Stomach (tissue), 8 donors: ENCODE measurements at regions not wholly inside any gene's neighbourhood (a gene's known extent, or its start where the extent isn't known, plus 50 kb on each side); places are given as distances from the start of the nearest gene placed in this dataset.
A peak's percentile ranks its signal among the peaks of the same experiment; 100 is the strongest.

Source experiments
- DNase-seq, 2 donors: peaks; one replicate each; pipeline versions ENCODE4 v3.0.0 to v3.0.0-alpha.2; 2013 to 2019
- H3K27ac ChIP-seq, 5 donors: fragments of 200-600 bp in 4 of 5; sonication (generic) in 4 of 5; one replicate each; pipeline ENCODE4 v1.5.1; 2013 to 2019; ENCODE audit warnings: mild to moderate bottlenecking in 1 of 5, moderate library complexity in 1 of 5
- H3K27me3 ChIP-seq, 3 donors: fragments of 200-600 bp; sonication (generic); one replicate each; pipeline ENCODE4 v1.5.1; 2017 to 2019; ENCODE audit warnings: mixed run types in 1 of 3
- H3K36me3 ChIP-seq, 4 donors: fragments of 200-600 bp; sonication (generic); 1 replicate in 3 of 4; 2 replicates in 1 of 4; pipeline ENCODE4 v1.5.1; 2016 to 2019
- H3K4me1 ChIP-seq, 4 donors: fragments of 200-600 bp; sonication (generic); one replicate each; pipeline ENCODE4 v1.5.1; 2016 to 2019
- H3K4me3 ChIP-seq, 4 donors: fragments of 200-600 bp; sonication (generic) in 3 of 4; one replicate each; pipeline ENCODE4 v1.5.1; 2016 to 2019; ENCODE audit warnings: mild to moderate bottlenecking in 1 of 4
- H3K9me3 ChIP-seq, 4 donors: fragments of 200-600 bp; sonication (generic); one replicate each; pipeline ENCODE4 v1.5.1; 2016 to 2019
- EP300 ChIP-seq: sonication (generic); formaldehyde crosslinking; IDR thresholded peaks from one replicate; pipeline ENCODE4 v1.6.1; 2017; ENCODE audit warnings: antibody characterized with exemption
- POLR2A ChIP-seq, 4 donors: fragments of 450-650 bp; IDR thresholded peaks; one replicate each; pipeline ENCODE4 v1.6.1; 2016; ENCODE audit warnings: antibody characterized with exemption in 4 of 4, control low read depth in 2 of 4, mild to moderate bottlenecking in 1 of 4, moderate library complexity in 1 of 4
- POLR2AphosphoS5 ChIP-seq, 3 donors: sonication (generic); formaldehyde crosslinking; IDR thresholded peaks; one replicate each; pipeline ENCODE4 v1.6.1; 2016; ENCODE audit warnings: antibody characterized with exemption in 3 of 3
- WGBS, 5 donors: extraction: QIAGEN DNeasy Blood & Tissue Kit in 3 of 5; methylation state at CpG; one replicate each; pipeline versions ENCODE4 v1.1.5 to v1.1.7; 2013 to 2018; 5-methylcytosine and 5-hydroxymethylcytosine counted together
- intact Hi-C: fragments of 100-400 bp; cut with DNase I; formaldehyde crosslinking; loops from one replicate; pipeline ENCODE4 v1.15.1; 2023; ENCODE audit warnings: low total_unique reads
- TF ChIP-seq, protein P1 (sequence below), 7 experiments: fragments of 450-650 bp in 4 of 7; fragments of 200-600 bp in 3 of 7; sonication (generic) in 3 of 7; IDR thresholded peaks; one replicate each; pipeline ENCODE4 v1.5.1; 2016 to 2019; ENCODE audit warnings: antibody characterized with exemption in 7 of 7, control low read depth in 2 of 7, mild to moderate bottlenecking in 1 of 7
- donor health status: healthy with polysubstance abuse.
- donor health status: Bipolar disorder and iron deficiency.
- donor health status: healthy.

DNA sequence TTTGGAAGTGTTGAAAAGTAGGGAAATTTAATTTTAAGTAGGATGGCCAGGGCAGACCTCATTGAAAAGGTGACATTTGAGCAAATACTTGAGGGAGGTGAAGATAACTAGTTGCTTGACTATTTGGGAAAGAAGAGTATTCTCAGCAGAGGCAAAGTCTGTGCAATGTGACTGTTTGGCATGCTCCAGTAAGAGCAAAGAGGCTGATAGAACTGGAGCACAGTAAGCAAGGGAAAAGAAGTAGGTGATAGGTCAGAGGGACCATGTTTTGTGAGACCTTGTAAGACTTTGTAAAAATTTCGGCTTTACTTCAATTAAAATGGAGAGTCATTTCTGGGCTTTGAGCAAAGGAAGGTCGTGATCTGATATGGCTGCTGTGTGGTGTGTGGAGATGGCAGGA, 335.8 kb downstream of the ZIC1 start:
- no peak overlapping the region for H3K27ac ChIP-seq
- 20 to 64% (median 53%) methylated on average over 2 of the region's 2 CpGs for WGBS, 5 donors
- peaks cover 0 to 7% (median 3%) of the 10 kb centered on the region in 4 donors for H3K9me3 ChIP-seq
- DNase-seq, result no peak
- H3K4me1 ChIP-seq, result no peaks in the 10 kb centered on the region
- no peaks in the 10 kb centered on the region for H3K27me3 ChIP-seq
- no peak overlapping the region for H3K4me3 ChIP-seq
- TF ChIP-seq POLR2AphosphoS5 (IDR thresholded peaks at IDR 0.05), result no peak
- no peak for TF ChIP-seq EP300
- TF ChIP-seq, protein P1, sequence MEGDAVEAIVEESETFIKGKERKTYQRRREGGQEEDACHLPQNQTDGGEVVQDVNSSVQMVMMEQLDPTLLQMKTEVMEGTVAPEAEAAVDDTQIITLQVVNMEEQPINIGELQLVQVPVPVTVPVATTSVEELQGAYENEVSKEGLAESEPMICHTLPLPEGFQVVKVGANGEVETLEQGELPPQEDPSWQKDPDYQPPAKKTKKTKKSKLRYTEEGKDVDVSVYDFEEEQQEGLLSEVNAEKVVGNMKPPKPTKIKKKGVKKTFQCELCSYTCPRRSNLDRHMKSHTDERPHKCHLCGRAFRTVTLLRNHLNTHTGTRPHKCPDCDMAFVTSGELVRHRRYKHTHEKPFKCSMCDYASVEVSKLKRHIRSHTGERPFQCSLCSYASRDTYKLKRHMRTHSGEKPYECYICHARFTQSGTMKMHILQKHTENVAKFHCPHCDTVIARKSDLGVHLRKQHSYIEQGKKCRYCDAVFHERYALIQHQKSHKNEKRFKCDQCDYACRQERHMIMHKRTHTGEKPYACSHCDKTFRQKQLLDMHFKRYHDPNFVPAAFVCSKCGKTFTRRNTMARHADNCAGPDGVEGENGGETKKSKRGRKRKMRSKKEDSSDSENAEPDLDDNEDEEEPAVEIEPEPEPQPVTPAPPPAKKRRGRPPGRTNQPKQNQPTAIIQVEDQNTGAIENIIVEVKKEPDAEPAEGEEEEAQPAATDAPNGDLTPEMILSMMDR (IDR thresholded peaks at IDR 0.05), result no peak
- no peak for TF ChIP-seq POLR2A (IDR thresholded peaks at IDR 0.05)
- intact Hi-C loops, result no loop called here
- no peaks in the 10 kb centered on the region for H3K36me3 ChIP-seq

DNA sequence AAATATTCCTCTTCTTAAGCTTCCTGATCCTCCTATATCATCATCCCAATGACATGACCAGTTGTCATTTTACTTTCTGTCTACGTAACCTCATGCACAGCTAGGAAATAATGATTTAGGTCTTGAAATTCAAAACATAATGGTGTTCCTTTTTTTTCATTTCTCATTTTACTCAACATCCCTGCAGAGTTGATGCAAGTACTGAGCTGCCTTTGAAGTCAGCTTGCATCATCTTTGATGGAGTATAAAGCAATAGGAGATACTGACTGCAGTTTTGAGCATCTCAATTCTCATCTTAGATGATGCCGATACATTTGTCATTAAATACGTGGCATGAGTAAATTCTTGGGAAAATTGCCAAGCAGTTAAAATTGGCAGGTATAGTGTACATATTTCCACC, 346.1 kb downstream of the ZIC1 start:
- no peaks in the 10 kb centered on the region for H3K4me1 ChIP-seq
- intact Hi-C loops, result no loop called here

DNA sequence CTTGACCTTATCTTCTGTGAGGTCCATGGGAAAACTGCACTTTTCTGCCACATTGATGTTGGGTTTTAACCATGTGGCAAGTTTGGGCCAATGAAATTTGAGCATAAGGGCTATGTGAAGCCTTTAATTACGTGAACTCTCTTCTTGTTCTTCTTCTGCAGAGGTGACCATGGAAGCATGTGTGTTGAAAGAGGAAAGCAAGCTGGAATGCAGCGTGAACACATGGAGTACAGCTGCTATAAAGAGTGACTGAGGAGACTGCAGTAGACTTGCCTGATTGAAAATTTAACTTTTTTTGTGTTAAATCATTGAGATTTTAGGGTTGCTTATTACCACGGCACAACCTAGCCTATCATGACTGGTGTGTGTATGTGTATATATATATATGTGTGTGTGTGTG, 347.3 kb downstream of the ZIC1 start:
- intact Hi-C loops, result no loop called here
- no peak overlapping the region for H3K4me3 ChIP-seq
- H3K36me3 ChIP-seq, result no peaks in the 10 kb centered on the region
- no peaks in the 10 kb centered on the region for H3K9me3 ChIP-seq
- no peaks in the 10 kb centered on the region for H3K4me1 ChIP-seq
- TF ChIP-seq, protein P1 (IDR thresholded peaks at IDR 0.05), result no peak
- H3K27ac ChIP-seq, result no peak overlapping the region
- 68 to 83% (median 75%) methylated on average over 3 of the region's 3 CpGs for WGBS, 5 donors
- no peaks in the 10 kb centered on the region for H3K27me3 ChIP-seq
- no peak for DNase-seq

More for the DNA sequence above, 346.1 kb downstream of the ZIC1 start:
- H3K9me3 ChIP-seq, result no peaks in the 10 kb centered on the region
- 81 to 94% (median 89%) methylated on average over 3 of the region's 3 CpGs for WGBS, 5 donors
- no peak for DNase-seq
- TF ChIP-seq EP300 (no peak), POLR2A (IDR thresholded peaks at IDR 0.05) (no peak), POLR2AphosphoS5 (IDR thresholded peaks at IDR 0.05) (no peak)
- TF ChIP-seq, protein P1 (IDR thresholded peaks at IDR 0.05), result no peak
- no peak overlapping the region for H3K27ac ChIP-seq
- H3K27me3 ChIP-seq, result no peaks in the 10 kb centered on the region
- H3K4me3 ChIP-seq, result no peak overlapping the region
- no peaks in the 10 kb centered on the region for H3K36me3 ChIP-seq

DNA sequence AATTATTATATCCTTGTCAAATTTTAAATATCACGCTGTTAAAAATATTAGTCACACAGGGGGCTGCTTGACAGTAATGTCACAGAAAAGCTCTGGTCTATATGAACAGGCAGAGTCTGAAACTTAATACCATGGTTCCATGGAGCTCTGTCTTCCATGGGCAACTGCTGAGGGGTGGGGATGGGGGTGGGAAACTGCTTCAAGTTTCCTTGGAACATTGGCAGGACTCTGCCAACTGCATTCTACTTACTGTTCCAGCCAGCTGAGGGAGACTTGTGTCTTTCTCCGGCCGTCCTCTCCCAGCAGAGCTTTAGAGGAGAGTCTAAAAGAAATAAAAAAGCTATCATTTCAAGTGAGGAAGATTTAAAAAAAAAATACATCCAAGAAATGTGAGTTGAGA, 348.7 kb downstream of the ZIC1 start:
- Histone ChIP-seq H3K27me3 (no peaks in the 10 kb centered on the region), H3K4me3 (no peak overlapping the region), H3K36me3 (no peaks in the 10 kb centered on the region), H3K4me1 (no peaks in the 10 kb centered on the region), H3K9me3 (no peaks in the 10 kb centered on the region), H3K27ac (no peak overlapping the region)
- WGBS, 5 donors, result 72 to 85% (median 80%) methylated on average over 3 of the region's 3 CpGs
- intact Hi-C loops, result no loop called here
- TF ChIP-seq EP300 (no peak), POLR2A (IDR thresholded peaks at IDR 0.05) (no peak)
- no peak for DNase-seq

DNA sequence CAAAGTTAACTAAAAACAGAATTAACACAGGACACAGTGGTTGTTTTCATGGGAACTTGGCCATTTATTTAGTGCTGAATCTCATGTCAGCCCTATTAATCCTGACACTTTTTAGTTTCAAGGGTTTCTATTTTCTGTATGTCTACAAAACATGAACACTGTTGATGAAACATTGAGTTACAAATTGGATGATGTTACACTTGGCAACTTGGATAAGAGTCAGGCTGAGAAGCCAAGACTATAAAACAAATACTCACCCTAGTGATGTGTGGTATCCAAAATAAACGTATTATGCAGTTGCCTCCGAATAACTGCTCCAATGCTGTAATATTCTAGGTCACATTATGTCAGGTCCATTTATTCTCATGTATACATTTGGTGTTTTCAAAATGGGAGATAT, 349.6 kb downstream of the ZIC1 start:
- 46 to 69% (median 68%) methylated on average over 2 of the region's 2 CpGs for WGBS, 5 donors
- Histone ChIP-seq H3K4me3 (no peak overlapping the region), H3K4me1 (no peaks in the 10 kb centered on the region), H3K27ac (no peak overlapping the region), H3K27me3 (no peaks in the 10 kb centered on the region), H3K9me3 (no peaks in the 10 kb centered on the region), H3K36me3 (no peaks in the 10 kb centered on the region)
- TF ChIP-seq, protein P1 (IDR thresholded peaks at IDR 0.05), result no peak
- TF ChIP-seq POLR2AphosphoS5 (IDR thresholded peaks at IDR 0.05) (no peak), EP300 (no peak), POLR2A (IDR thresholded peaks at IDR 0.05) (no peak)
- intact Hi-C loops, result no loop called here
- peak in 1 of 2 donors; percentile 28 for DNase-seq
